Stimulated activated naive CD8-positive, alpha-beta T cell treated with anti-CD3 and anti-CD28 coated beads, Interleukin-15, Interleukin-2, amounts not matched to agents 100 ng/mL and 50 ng/mL, for 24 hours (primary cell): ENCODE measurements at regions not wholly inside any gene's neighbourhood (a gene's known extent, or its start where the extent isn't known, plus 50 kb on each side); places are given as distances from the start of the nearest gene placed in this dataset.

Experiments
- H3K27ac Mint-ChIP-seq: one replicate; pipeline ENCODE4 v1.8.0; 2021; ENCODE audit warnings: mild to moderate bottlenecking, mixed read lengths
- H3K27me3 Mint-ChIP-seq: one replicate; pipeline ENCODE4 v1.8.0; 2021; ENCODE audit warnings: mixed read lengths
- H3K36me3 Mint-ChIP-seq: one replicate; pipeline ENCODE4 v1.8.0; 2021; ENCODE audit warnings: low read depth, mixed read lengths
- H3K4me1 Mint-ChIP-seq: one replicate; pipeline ENCODE4 v1.8.0; 2021; ENCODE audit warnings: low read depth, mixed read lengths
- H3K4me3 Mint-ChIP-seq: one replicate; pipeline ENCODE4 v1.8.0; 2021; ENCODE audit warnings: mild to moderate bottlenecking, mixed read lengths
- H3K9me3 Mint-ChIP-seq: one replicate; pipeline ENCODE4 v1.8.0; 2021; ENCODE audit warnings: mixed read lengths

- no peak overlapping the region for H3K27ac Mint-ChIP-seq
- no peaks in the 10 kb centered on the region for H3K27me3 Mint-ChIP-seq
- no peaks in the 10 kb centered on the region for H3K4me1 Mint-ChIP-seq
- H3K4me3 Mint-ChIP-seq, result no peak overlapping the region
- H3K9me3 Mint-ChIP-seq, result no peaks in the 10 kb centered on the region
- H3K36me3 Mint-ChIP-seq, result no peaks in the 10 kb centered on the region
Observed at GRCh38 chr2:146048141-146048540, 1528.2 kb upstream of the ZEB2 start.

DNA sequence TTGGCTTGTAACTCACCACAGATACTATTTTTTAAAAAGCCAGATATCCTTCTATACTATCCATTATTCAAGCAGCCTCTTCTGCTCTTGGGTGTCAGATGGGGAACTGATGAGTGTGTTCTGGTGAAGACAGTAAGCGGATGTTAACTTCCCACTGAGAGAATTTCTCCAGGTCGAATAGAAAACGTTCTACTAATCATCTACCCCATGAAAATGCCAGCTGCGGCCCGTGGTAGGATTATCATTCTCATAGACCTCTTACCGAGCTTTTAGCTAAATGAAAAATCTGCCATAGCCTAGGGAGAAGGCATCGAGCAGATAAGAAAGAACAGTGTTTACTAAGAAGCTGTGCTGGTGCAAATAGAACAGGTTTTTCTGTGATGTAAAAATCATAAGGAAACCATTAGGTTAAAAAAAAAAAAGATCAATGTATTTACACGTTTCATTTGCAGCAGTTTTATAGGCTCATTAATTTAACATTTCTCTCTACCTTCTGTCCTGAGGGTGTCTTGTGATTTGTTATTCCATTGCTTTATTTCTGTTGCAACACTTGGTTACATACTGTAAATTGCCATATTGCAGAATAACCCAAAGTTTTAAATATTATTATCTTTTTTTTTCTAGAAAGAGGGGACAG, 1521.5 kb upstream of the ZEB2 start:
- H3K4me3 Mint-ChIP-seq, result no peak overlapping the region

DNA sequence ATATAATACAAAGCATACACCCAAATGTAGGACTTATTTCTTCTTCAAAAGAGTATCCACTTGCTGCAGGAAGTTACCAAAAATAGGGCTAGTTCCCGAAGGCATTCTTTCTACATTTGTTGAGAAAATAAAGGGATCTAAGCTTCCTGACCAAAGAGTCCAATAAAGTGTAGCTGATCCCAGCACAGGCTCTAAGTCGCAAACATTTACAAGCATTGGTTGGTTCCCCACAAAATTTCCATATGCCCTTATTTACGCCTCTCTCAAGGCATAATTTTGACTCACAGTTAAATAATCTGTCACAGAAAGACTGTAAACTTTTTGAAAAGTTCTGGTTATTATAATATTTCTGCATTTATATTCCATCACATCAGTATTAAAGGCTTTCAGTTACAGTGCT, 1520.1 kb upstream of the ZEB2 start:
- no peaks in the 10 kb centered on the region for H3K4me1 Mint-ChIP-seq
- H3K27me3 Mint-ChIP-seq, result no peaks in the 10 kb centered on the region
- no peaks in the 10 kb centered on the region for H3K9me3 Mint-ChIP-seq
- H3K27ac Mint-ChIP-seq, result no peak overlapping the region
- H3K4me3 Mint-ChIP-seq, result no peak overlapping the region
- no peaks in the 10 kb centered on the region for H3K36me3 Mint-ChIP-seq

More for the DNA sequence above, 1521.5 kb upstream of the ZEB2 start:
- Mint-ChIP-seq H3K4me1 (no peaks in the 10 kb centered on the region), H3K27ac (no peak overlapping the region), H3K9me3 (no peaks in the 10 kb centered on the region), H3K27me3 (no peaks in the 10 kb centered on the region), H3K36me3 (no peaks in the 10 kb centered on the region)

DNA sequence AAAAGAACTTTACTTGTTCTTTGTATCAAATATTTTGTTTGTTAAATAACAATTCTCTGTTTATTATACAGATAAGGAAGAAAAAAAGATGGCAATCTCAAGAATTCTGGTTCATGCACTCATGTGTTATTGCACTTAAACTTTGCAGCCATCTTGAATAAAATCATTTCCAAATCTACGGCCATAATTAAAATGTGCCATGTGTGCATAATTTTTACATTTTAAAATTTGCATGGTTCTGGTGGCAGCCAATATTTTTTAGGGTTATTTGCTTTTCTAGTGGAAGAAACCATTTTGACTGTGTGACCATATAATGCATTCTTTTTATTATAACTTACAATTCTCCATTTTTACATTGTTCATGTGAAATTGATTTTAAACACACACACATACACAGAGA, 1518.1 kb upstream of the ZEB2 start:
- Mint-ChIP-seq H3K27me3 (no peaks in the 10 kb centered on the region), H3K4me3 (no peak overlapping the region), H3K36me3 (no peaks in the 10 kb centered on the region), H3K9me3 (no peaks in the 10 kb centered on the region), H3K27ac (no peak overlapping the region), H3K4me1 (no peaks in the 10 kb centered on the region)

DNA sequence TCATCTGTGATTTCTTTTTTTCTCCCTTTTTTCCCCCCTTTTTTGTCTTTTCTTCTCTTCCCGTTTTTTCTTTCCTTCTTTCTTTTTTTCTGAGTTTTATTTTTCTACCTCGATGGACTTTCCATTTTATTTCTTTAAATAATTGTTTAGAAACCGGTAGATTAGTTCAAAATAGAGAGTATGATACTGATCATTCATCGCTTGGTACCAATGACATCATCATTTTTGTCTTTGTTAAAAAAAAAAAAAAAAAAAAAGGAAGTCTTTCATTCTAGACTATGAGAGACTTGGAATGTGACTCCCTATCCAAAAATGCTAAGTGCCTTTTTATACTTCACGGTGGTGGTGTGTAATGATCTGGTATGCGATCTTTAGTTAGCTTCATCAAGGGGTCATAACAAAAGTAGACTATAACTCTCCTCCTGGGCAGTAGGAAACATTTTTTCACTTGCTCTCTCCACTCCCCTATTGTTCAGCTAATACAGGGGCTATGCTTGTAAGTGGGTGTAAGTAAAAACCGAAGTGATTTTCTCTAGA, 1517.5 kb upstream of the ZEB2 start:
- Mint-ChIP-seq H3K36me3 (no peaks in the 10 kb centered on the region), H3K9me3 (no peaks in the 10 kb centered on the region), H3K4me1 (no peaks in the 10 kb centered on the region), H3K27ac (no peak overlapping the region), H3K4me3 (no peak overlapping the region), H3K27me3 (no peaks in the 10 kb centered on the region)

DNA sequence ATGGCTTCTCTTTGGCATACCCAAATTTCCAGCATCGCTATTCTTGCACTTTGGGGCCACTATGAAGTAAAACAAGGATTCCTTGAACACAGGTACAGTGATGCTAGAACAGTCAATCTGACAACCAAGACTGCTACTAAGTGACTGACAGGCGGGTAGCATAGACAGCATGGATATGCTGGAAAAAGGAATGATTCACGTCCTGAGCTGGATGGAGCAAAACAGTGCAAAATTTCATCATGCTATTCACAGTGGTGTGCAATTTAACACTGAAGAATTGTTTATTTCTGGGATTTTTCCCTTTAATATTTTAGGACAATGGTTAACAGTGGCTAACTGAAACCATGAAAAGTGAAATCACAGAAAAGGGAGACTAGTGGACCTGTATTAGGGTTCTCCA, 1511.2 kb upstream of the ZEB2 start:
- Mint-ChIP-seq H3K27ac (no peak overlapping the region), H3K36me3 (no peaks in the 10 kb centered on the region), H3K9me3 (peaks cover 10% of the 10 kb centered on the region), H3K27me3 (no peaks in the 10 kb centered on the region), H3K4me1 (no peaks in the 10 kb centered on the region), H3K4me3 (no peak overlapping the region)

DNA sequence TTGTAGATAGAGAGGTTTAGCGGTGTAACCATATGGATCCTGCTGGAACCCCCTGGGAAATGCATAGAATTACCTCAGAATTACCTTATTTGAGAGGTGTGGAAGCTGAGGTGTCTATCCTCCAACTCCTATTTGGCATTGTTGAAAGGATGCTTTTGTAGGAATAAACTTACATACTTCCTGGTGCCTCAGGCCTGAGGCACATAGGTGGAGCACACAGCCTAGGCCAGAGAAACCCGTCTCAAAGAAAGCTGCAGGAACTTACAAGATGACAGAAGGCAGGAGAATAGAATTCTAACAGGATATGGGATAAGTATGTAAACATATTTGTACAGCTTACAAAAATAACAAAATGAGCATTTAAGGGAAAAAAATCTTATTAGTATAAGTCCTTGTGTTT, 1507.2 kb upstream of the ZEB2 start:
- Mint-ChIP-seq H3K27me3 (no peaks in the 10 kb centered on the region), H3K9me3 (peaks cover 10% of the 10 kb centered on the region), H3K36me3 (no peaks in the 10 kb centered on the region), H3K27ac (no peak overlapping the region), H3K4me1 (no peaks in the 10 kb centered on the region), H3K4me3 (no peak overlapping the region)

DNA sequence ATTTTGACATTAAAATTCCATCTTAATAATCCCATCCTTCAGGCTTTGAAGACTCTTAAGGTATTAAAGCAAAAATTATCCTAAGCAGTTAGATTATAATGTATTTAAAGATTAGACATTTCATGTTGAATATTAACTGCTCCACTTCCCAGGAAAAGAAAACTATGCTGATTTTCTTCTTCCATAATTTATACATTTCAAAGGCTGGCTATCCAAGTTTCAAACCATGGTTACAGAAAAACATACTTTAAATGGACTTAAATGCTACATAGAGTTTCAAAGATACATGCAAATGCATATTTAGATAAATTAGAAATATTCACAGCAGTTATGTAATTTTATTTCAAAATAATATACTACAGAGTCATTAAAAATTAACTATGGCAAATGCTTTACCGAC, 1505.6 kb upstream of the ZEB2 start:
- Mint-ChIP-seq H3K4me1 (no peaks in the 10 kb centered on the region), H3K36me3 (no peaks in the 10 kb centered on the region), H3K9me3 (peaks cover 10% of the 10 kb centered on the region), H3K27ac (no peak overlapping the region), H3K4me3 (no peak overlapping the region), H3K27me3 (no peaks in the 10 kb centered on the region)

- H3K36me3 Mint-ChIP-seq, result no peaks in the 10 kb centered on the region
- no peaks in the 10 kb centered on the region for H3K27me3 Mint-ChIP-seq
- no peak overlapping the region for H3K4me3 Mint-ChIP-seq
- H3K9me3 Mint-ChIP-seq, result peaks cover 10% of the 10 kb centered on the region
- H3K4me1 Mint-ChIP-seq, result no peaks in the 10 kb centered on the region
- H3K27ac Mint-ChIP-seq, result no peak overlapping the region
Observed at GRCh38 chr2:146024212-146024743, 1504.4 kb upstream of the ZEB2 start.

- H3K4me1 Mint-ChIP-seq, result no peaks in the 10 kb centered on the region
- H3K4me3 Mint-ChIP-seq, result no peak overlapping the region
- no peaks in the 10 kb centered on the region for H3K27me3 Mint-ChIP-seq
- peaks cover 7% of the 10 kb centered on the region for H3K9me3 Mint-ChIP-seq
- no peak overlapping the region for H3K27ac Mint-ChIP-seq
- no peaks in the 10 kb centered on the region for H3K36me3 Mint-ChIP-seq
Observed at GRCh38 chr2:146004462-146004861, 1484.5 kb upstream of the ZEB2 start.

DNA sequence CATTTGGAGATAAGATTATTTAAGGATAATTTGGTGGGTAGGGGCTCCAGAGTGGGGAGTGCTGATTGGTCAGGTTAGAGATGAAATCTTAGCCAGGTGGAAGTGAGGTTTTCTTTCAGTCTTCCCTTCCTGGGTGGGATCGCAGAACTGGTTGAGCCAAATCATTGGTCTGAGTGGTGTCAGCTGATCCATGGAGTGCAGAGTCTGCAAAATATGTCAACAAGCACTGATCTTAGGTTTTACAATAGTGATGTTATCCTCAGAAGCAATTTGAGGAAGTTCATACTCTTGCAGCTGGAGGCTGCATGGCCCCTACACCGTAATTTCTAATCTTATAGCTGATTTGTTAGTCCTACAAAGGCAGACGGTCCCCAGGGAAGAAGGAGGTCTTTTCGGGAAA, 1483.4 kb upstream of the ZEB2 start:
- Mint-ChIP-seq H3K36me3 (no peaks in the 10 kb centered on the region), H3K9me3 (peaks cover 7% of the 10 kb centered on the region), H3K4me1 (no peaks in the 10 kb centered on the region), H3K4me3 (no peak overlapping the region), H3K27me3 (no peaks in the 10 kb centered on the region), H3K27ac (no peak overlapping the region)

DNA sequence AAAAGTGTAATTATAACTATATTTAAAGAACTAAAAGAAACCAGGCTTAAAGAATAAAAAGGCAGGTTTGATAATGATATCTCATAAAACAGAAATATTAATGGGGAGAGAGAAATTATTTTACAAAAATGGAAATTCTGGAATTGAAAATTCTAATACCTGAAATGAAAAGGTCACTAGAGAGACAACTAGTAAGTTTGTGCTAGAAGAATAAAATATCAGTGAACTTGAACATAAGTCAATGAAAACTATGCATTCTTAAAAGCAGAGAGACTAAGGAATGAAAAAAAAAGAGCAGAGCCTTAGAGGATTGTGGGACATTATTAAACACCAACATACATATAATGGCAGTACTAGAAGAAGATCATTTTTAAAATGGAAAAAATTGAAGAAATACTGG, 1475.0 kb upstream of the ZEB2 start:
- Mint-ChIP-seq H3K27ac (no peak overlapping the region), H3K4me1 (no peaks in the 10 kb centered on the region), H3K27me3 (no peaks in the 10 kb centered on the region), H3K36me3 (no peaks in the 10 kb centered on the region), H3K9me3 (peaks cover 5% of the 10 kb centered on the region), H3K4me3 (no peak overlapping the region)

GRCh38 chr2:145992572-145992971, 1472.7 kb upstream of the ZEB2 start:
- no peak overlapping the region for H3K27ac Mint-ChIP-seq
- H3K4me1 Mint-ChIP-seq, result no peaks in the 10 kb centered on the region
- H3K27me3 Mint-ChIP-seq, result no peaks in the 10 kb centered on the region
- H3K9me3 Mint-ChIP-seq, result peaks cover 5% of the 10 kb centered on the region
- H3K4me3 Mint-ChIP-seq, result no peak overlapping the region
- H3K36me3 Mint-ChIP-seq, result no peaks in the 10 kb centered on the region

GRCh38 chr2:145987793-145988192, 1467.9 kb upstream of the ZEB2 start:
- no peak overlapping the region for H3K4me3 Mint-ChIP-seq
- H3K4me1 Mint-ChIP-seq, result no peaks in the 10 kb centered on the region
- H3K27me3 Mint-ChIP-seq, result no peaks in the 10 kb centered on the region
- no peaks in the 10 kb centered on the region for H3K36me3 Mint-ChIP-seq
- peaks cover 10% of the 10 kb centered on the region for H3K9me3 Mint-ChIP-seq
- no peak overlapping the region for H3K27ac Mint-ChIP-seq

- Mint-ChIP-seq H3K27me3 (no peaks in the 10 kb centered on the region), H3K4me3 (no peak overlapping the region), H3K4me1 (no peaks in the 10 kb centered on the region), H3K9me3 (peaks cover 5% of the 10 kb centered on the region), H3K36me3 (no peaks in the 10 kb centered on the region), H3K27ac (no peak overlapping the region)
Observed at GRCh38 chr2:145985517-145985916, 1465.6 kb upstream of the ZEB2 start.

DNA sequence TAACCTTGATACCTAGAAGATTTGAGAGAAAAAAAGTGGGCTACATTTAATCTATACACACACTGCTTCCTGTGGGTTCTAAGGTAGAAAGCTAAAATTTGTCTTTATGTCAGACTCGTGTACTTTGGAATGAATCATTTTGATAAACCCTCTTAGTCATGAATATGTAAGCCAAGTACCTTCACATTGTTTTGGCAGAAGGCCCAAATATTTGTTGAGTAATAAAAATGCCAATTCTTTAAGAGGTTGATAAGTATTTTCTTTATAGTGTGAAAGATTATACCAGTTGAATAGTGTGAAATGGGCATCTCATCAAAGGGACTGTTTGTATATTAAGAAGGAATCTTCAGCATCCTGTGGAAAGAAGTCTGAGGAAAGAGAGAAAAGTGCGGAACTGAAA, 1464.7 kb upstream of the ZEB2 start:
- H3K36me3 Mint-ChIP-seq, result no peaks in the 10 kb centered on the region
- no peak overlapping the region for H3K4me3 Mint-ChIP-seq
- no peaks in the 10 kb centered on the region for H3K27me3 Mint-ChIP-seq
- H3K27ac Mint-ChIP-seq, result no peak overlapping the region
- H3K9me3 Mint-ChIP-seq, result peaks cover 5% of the 10 kb centered on the region
- no peaks in the 10 kb centered on the region for H3K4me1 Mint-ChIP-seq
